SK-N-SH treated with all-trans-retinoic acid at 6 μM for 48 hours (cell line): ENCODE measurements at regions not wholly inside any gene's neighbourhood (a gene's known extent, or its start where the extent isn't known, plus 50 kb on each side); places are given as distances from the start of the nearest gene placed in this dataset.

Experiments
- ARNTL ChIP-seq: fragments of 450-650 bp; formaldehyde crosslinking; IDR thresholded peaks from 2 replicates; pipeline ENCODE4 v1.5.0; 2020; ENCODE audit warnings: low read depth, mild to moderate bottlenecking, moderate library complexity, borderline replicate concordance
- ZFP30 ChIP-seq: fragments of 450-650 bp; formaldehyde crosslinking; IDR thresholded peaks from 2 replicates; pipeline ENCODE4 v1.5.0; 2022; ENCODE audit warnings: mild to moderate bottlenecking, moderate library complexity
- ZNF70 ChIP-seq: fragments of 450-650 bp; formaldehyde crosslinking; IDR thresholded peaks from 2 replicates; pipeline ENCODE4 v1.5.0; 2020; ENCODE audit warnings: mild to moderate bottlenecking, moderate library complexity

DNA sequence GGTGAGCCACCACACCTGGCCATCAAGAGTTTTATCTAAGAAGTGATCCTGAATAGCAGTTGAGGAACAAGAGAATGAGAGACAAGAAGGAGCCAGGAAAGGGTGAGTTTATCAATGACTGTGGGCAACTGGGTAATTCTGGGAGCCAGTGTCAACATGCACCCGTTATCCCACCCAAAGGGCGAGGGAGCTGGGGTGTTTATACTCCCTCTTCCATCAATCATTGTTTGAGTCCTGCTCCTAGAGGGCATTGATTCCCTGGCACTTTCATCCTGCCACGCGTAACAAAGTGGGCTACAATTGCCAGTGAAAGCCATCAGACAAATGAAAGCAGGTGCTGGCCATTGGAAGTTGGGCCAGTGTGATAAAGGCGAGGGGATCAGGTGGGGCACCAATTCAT, 136.3 kb downstream of the SUDS3 start:
- TF ChIP-seq ZFP30, result no peak
- no peak for TF ChIP-seq ZNF70 (CRISPR knock-in tag)
- no peak for TF ChIP-seq ARNTL
